Endothelial cell of umbilical vein (primary cell): ENCODE measurements at regions not wholly inside any gene's neighbourhood (a gene's known extent, or its start where the extent isn't known, plus 50 kb on each side); places are given as distances from the start of the nearest gene placed in this dataset.

ENCODE experiments used
- EZH2 ChIP-seq: IDR thresholded peaks from 2 replicates; pipeline ENCODE4 v1.6.1; 2012; ENCODE audit warnings: borderline replicate concordance, low read depth, mild to moderate bottlenecking, moderate library complexity, low read length, inconsistent platforms; ENCODE audit not compliant: severe bottlenecking
- POLR2AphosphoS5 ChIP-seq: IDR thresholded peaks from 2 replicates; pipeline ENCODE4 v1.6.1; 2012; ENCODE audit warnings: low read depth, mild to moderate bottlenecking, control low read depth, low read length, moderate library complexity; ENCODE audit not compliant: insufficient read depth
- TF ChIP-seq, protein P1 (sequence below), 2 donors: IDR thresholded peaks; 1 replicate in 1 of 2; 2 replicates in 1 of 2; pipeline ENCODE4 v1.5.1; 2011; ENCODE audit warnings: low read length in 2 of 2, mild to moderate bottlenecking in 2 of 2, moderate library complexity in 2 of 2, control low read depth in 1 of 2, inconsistent platforms in 1 of 2, low read depth in 1 of 2; ENCODE audit not compliant: insufficient read depth in 1 of 2; ENCODE audit errors: extremely low read depth in 1 of 2

DNA sequence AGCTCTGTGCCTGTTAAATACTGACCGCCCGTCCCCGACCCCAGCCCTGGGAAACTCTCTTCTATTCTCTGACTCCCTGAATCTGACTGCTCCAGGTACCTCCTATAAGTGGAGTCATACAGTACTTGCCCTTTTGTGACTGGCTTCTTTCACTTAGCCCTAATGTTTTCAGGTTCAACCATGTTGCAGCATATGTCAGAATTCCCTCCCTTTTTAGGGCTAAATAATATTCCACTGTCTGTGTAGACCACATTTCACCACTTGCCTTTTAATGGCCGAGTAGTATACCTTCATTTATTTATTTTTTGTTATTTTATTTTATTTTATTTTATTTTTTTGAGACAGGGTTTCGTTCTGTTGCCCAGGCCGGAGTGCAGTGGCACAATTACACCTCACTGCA lies 96.1 kb upstream of the SLC22A11 start:
- no peak for TF ChIP-seq POLR2AphosphoS5
- TF ChIP-seq, protein P1, sequence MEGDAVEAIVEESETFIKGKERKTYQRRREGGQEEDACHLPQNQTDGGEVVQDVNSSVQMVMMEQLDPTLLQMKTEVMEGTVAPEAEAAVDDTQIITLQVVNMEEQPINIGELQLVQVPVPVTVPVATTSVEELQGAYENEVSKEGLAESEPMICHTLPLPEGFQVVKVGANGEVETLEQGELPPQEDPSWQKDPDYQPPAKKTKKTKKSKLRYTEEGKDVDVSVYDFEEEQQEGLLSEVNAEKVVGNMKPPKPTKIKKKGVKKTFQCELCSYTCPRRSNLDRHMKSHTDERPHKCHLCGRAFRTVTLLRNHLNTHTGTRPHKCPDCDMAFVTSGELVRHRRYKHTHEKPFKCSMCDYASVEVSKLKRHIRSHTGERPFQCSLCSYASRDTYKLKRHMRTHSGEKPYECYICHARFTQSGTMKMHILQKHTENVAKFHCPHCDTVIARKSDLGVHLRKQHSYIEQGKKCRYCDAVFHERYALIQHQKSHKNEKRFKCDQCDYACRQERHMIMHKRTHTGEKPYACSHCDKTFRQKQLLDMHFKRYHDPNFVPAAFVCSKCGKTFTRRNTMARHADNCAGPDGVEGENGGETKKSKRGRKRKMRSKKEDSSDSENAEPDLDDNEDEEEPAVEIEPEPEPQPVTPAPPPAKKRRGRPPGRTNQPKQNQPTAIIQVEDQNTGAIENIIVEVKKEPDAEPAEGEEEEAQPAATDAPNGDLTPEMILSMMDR (IDR thresholded peaks at IDR 0.05; ENCODE audit: extremely low read depth in 1 of 2, insufficient read depth in 1 of 2, low read depth in 1 of 2, low read length in 2 of 2) = no peak
- no peak for TF ChIP-seq EZH2
